HEK293T (cell line): ENCODE measurements at regions not wholly inside any gene's neighbourhood (a gene's known extent, or its start where the extent isn't known, plus 50 kb on each side); places are given as distances from the start of the nearest gene placed in this dataset.

Experiments
- CTCF ChIA-PET: fragments of 350-600 bp; formaldehyde crosslinking; extraction: SDS; loops from one replicate; lab custom pipeline; 2021; ENCODE audit warnings: antibody characterized with exemption, inconsistent platforms; lab: Yijun Ruan, JAX
- POLR2A ChIA-PET: fragments of 350-600 bp; formaldehyde crosslinking; extraction: SDS; loops from one replicate; lab custom pipeline; 2020; ENCODE audit warnings: antibody characterized with exemption, inconsistent platforms; lab: Yijun Ruan, JAX
- DNase-seq: peaks from one replicate; pipeline ENCODE4 v3.0.0; 2012; ENCODE audit warnings: mixed read lengths; ENCODE audit errors: extremely low spot score
- ARNT ChIP-seq: fragments of 450-650 bp; IDR thresholded peaks from 2 replicates; pipeline ENCODE4 v1.6.1; 2017; ENCODE audit warnings: mild to moderate bottlenecking
- BHLHE40 ChIP-seq: fragments of 450-650 bp; IDR thresholded peaks from 2 replicates; pipeline ENCODE4 v1.6.1; 2016; ENCODE audit warnings: mild to moderate bottlenecking, moderate library complexity, borderline replicate concordance
- CTBP1 ChIP-seq: fragments of 450-650 bp; IDR thresholded peaks from 2 replicates; pipeline ENCODE4 v1.6.1; 2016; ENCODE audit warnings: borderline replicate concordance
- ELF4 ChIP-seq: fragments of 450-650 bp; IDR thresholded peaks from 2 replicates; pipeline ENCODE4 v1.6.1; 2017; ENCODE audit warnings: antibody characterized with exemption
- FOXA1 ChIP-seq: fragments of 450-650 bp; IDR thresholded peaks from 2 replicates; pipeline ENCODE4 v1.6.1; 2016; ENCODE audit warnings: mild to moderate bottlenecking
- FOXK2 ChIP-seq: fragments of 450-650 bp; IDR thresholded peaks from 2 replicates; pipeline ENCODE4 v1.6.1; 2016; ENCODE audit warnings: mild to moderate bottlenecking
- FOXM1 ChIP-seq: fragments of 450-650 bp; IDR thresholded peaks from 2 replicates; pipeline ENCODE4 v1.6.1; 2017; ENCODE audit warnings: mild to moderate bottlenecking, borderline replicate concordance
- HDGF ChIP-seq: fragments of 450-650 bp; IDR thresholded peaks from 2 replicates; pipeline ENCODE4 v1.6.1; 2017; ENCODE audit warnings: antibody characterized with exemption, borderline replicate concordance
- L3MBTL2 ChIP-seq: fragments of 450-650 bp; conservative IDR thresholded peaks from 2 replicates; pipeline ENCODE4 v1.6.1; 2016; ENCODE audit warnings: mild to moderate bottlenecking
- LEF1 ChIP-seq: fragments of 450-650 bp; IDR thresholded peaks from 2 replicates; pipeline ENCODE4 v1.6.1; 2017; ENCODE audit warnings: mild to moderate bottlenecking, borderline replicate concordance
- NFRKB ChIP-seq: fragments of 450-650 bp; IDR thresholded peaks from 2 replicates; pipeline ENCODE4 v1.6.1; 2016; ENCODE audit warnings: mild to moderate bottlenecking, moderate library complexity
- SP1 ChIP-seq: fragments of 450-650 bp; IDR thresholded peaks from 2 replicates; pipeline ENCODE4 v1.6.1; 2017
- SUZ12 ChIP-seq: fragments of 450-650 bp; IDR thresholded peaks from 2 replicates; pipeline ENCODE4 v1.6.1; 2016; ENCODE audit warnings: mild to moderate bottlenecking
- TARDBP ChIP-seq: fragments of 450-650 bp; IDR thresholded peaks from 2 replicates; pipeline ENCODE4 v1.6.1; 2016
- ZNF384 ChIP-seq: fragments of 450-650 bp; IDR thresholded peaks from 2 replicates; pipeline ENCODE4 v1.6.1; 2016
- TF ChIP-seq, protein P1 (sequence below): fragments of 450-650 bp; IDR thresholded peaks from 2 replicates; pipeline ENCODE4 v1.6.1; 2016

DNA sequence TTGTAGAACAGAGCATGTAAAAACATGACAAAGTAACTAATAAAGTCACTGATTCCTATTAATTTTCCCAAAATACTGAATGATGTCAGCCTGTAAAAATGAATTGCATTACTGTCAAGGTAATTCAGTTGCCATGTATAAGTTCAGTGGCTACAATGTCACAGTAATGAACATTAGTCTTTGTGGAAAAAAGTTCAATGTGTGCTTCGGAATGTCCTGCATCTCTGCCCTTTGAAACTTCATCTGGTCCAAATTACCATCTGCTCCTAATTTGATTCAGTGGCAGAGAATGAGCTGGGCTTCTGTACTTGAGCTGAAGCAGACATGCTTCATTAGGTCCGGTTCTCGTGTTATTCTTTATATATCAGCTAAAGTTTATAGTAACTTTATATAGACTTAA, 567.4 kb downstream of the COL12A1 start:
- ChIA-PET CTCF (no interaction called here), POLR2A (no interaction called here)
- TF ChIP-seq FOXA1, result no peak
- no peak for TF ChIP-seq FOXM1
- TF ChIP-seq SUZ12, result no peak
- no peak for TF ChIP-seq L3MBTL2
- no peak for TF ChIP-seq FOXK2
- TF ChIP-seq ZNF384, result no peak
- no peak for TF ChIP-seq ARNT
- no peak for TF ChIP-seq CTBP1
- TF ChIP-seq LEF1, result no peak
- no peak for TF ChIP-seq BHLHE40
- no peak for TF ChIP-seq NFRKB
- no peak for TF ChIP-seq HDGF
- no peak for TF ChIP-seq SP1
- TF ChIP-seq ELF4, result no peak
- TF ChIP-seq, protein P1, sequence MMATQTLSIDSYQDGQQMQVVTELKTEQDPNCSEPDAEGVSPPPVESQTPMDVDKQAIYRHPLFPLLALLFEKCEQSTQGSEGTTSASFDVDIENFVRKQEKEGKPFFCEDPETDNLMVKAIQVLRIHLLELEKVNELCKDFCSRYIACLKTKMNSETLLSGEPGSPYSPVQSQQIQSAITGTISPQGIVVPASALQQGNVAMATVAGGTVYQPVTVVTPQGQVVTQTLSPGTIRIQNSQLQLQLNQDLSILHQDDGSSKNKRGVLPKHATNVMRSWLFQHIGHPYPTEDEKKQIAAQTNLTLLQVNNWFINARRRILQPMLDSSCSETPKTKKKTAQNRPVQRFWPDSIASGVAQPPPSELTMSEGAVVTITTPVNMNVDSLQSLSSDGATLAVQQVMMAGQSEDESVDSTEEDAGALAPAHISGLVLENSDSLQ, result no peak
- no peak for TF ChIP-seq TARDBP
- no peak for DNase-seq

- ChIA-PET POLR2A (no interaction called here), CTCF (no interaction called here)
- no peak for DNase-seq
- no peak for TF ChIP-seq ELF4
- TF ChIP-seq LEF1, result no peak
- TF ChIP-seq TARDBP, result no peak
- no peak for TF ChIP-seq CTBP1
- no peak for TF ChIP-seq ARNT
- TF ChIP-seq L3MBTL2, result no peak
- no peak for TF ChIP-seq HDGF
These were observed 573.5 kb downstream of the COL12A1 start for GRCh38 chr6:74632196-74632875.

DNA sequence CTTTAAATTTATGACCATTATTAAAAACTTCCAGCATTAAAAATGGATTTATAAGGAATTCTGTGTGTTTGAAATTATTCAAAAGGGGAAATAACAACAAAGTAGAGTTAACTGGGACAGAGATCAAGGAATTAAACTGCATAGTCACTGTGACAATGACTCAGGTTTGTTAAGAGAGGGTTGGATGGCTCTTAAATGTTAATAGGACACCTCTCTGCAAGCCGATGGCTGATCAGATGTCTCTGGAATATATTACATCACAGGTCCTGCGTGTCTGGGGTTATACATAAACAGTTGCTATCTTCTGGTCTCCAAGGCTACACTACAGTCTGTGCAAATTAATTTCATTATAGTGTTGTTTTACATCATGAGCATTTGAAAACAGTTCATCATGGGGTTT, 574.3 kb downstream of the COL12A1 start:
- TF ChIP-seq HDGF (no peak), FOXA1 (no peak), ELF4 (no peak), ARNT (no peak), BHLHE40 (no peak), L3MBTL2 (no peak), SP1 (no peak), LEF1 (no peak), TARDBP (no peak), FOXK2 (no peak), FOXM1 (no peak), CTBP1 (no peak), NFRKB (no peak), SUZ12 (no peak), ZNF384 (no peak)
- TF ChIP-seq, protein P1, result no peak
- ChIA-PET CTCF (no interaction called here), POLR2A (no interaction called here)
- no peak for DNase-seq

GRCh38 chr6:74626288-74626687, 579.6 kb downstream of the COL12A1 start:
- TF ChIP-seq LEF1 (no peak), ARNT (no peak), NFRKB (no peak), SP1 (no peak), ELF4 (no peak), SUZ12 (no peak), ZNF384 (no peak)
- DNase-seq, result no peak
- CTCF ChIA-PET, result no interaction called here
- POLR2A ChIA-PET, result no interaction called here

DNA sequence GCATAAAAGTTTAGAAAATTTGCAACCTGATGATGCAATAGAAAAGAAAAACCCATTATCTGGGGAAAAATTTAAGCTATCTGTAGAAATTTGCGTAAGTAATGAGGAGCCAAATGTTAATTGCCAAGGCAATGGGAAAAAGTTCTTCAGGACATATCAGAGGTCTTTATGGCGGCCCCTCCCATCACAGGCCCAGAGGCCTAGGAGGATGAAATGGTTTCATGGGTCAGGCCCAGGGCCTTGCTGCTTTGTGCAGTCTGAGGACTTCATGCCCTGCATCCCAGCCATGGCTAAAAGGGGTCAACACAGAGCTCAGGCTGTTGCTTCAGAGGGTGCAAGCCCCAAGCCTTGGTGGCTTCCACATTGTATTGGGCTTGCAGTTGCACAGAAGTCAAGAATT, 582.8 kb downstream of the COL12A1 start:
- TF ChIP-seq SUZ12 (no peak), FOXA1 (no peak), NFRKB (no peak), L3MBTL2 (no peak), ZNF384 (no peak), LEF1 (no peak), HDGF (no peak), ARNT (no peak), FOXM1 (no peak), TARDBP (no peak), SP1 (no peak), CTBP1 (no peak), FOXK2 (no peak), BHLHE40 (no peak)
- TF ChIP-seq, protein P1, result no peak
- POLR2A ChIA-PET, result no interaction called here
- CTCF ChIA-PET, result no interaction called here
- no peak for DNase-seq

GRCh38 chr6:74611220-74611619, 594.6 kb downstream of the COL12A1 start:
- ChIA-PET CTCF (no interaction called here), POLR2A (no interaction called here)
- TF ChIP-seq NFRKB, result no peak
- no peak for TF ChIP-seq LEF1
- TF ChIP-seq ELF4, result no peak
- TF ChIP-seq FOXK2, result no peak
- no peak for DNase-seq
